ENCODE measurements at regions not wholly inside any gene's neighbourhood (a gene's known extent, or its start where the extent isn't known, plus 50 kb on each side); places are given as distances from the start of the nearest gene placed in this dataset.

DNA sequence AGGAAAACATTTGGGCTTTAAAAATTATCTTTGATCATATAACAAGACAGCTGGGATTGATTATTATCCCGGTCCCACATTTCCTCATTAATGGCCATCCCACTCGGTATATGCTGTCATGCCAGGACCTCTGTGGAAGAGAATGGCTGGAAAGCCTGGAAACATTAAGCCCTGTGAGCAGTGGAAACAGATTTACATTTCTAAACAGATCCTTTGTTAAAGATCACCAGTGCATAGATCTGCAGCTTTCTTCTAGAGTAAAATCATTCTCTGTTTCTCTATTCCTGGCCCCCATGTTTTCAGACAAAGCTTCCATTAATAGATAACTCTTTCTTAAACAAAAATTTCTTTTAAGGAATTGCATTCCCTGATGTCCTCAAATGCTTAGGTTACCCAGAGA is 152.2 kb downstream of the CAVIN4 start:
- Histone ChIP-seq H3K27me3 (ENCODE audit: control insufficient read depth in 1 of 2, insufficient read depth in 2 of 2, low read length in 2 of 2) (no peaks in the 10 kb centered on the region), H3K27ac (ENCODE audit: extremely low read length, insufficient read depth, low read length) (no peak overlapping the region), H2AFZ (ENCODE audit: low read length) (no peak overlapping the region), H3K9me3 (ENCODE audit: low read length) (no peaks in the 10 kb centered on the region), H3K36me3 (replicated peaks in 1 of 2; ENCODE audit: control insufficient read depth in 1 of 2, insufficient read depth in 2 of 2, low read length in 2 of 2) (no peaks in the 10 kb centered on the region), H4K20me1 (ENCODE audit: insufficient read depth, low read length) (no peaks in the 10 kb centered on the region), H3K79me2 (ENCODE audit: insufficient read depth, low read length) (no peaks in the 10 kb centered on the region), H3K9ac (ENCODE audit: insufficient read depth, low read depth, low read length) (no peak overlapping the region), H3K4me2 (ENCODE audit: low read depth, low read length) (no peak overlapping the region), H3K4me3 (replicated peaks in 1 of 3; ENCODE audit: insufficient read depth in 1 of 3, low read depth in 2 of 3, low read length in 3 of 3) (no peak overlapping the region), H3K4me1 (ENCODE audit: insufficient read depth, low read length) (no peaks in the 10 kb centered on the region)
- DNase-seq (ENCODE audit: low spot score) (no peak), ATAC-seq (no peak), FAIRE-seq (no peak)
- WGBS (ENCODE audit: low lambda C conversion rate): 0% methylated on average over 2 of the region's 2 CpGs
- ChIA-PET CTCF (ENCODE audit: low intra/inter-chr PET ratio, low total read pairs) (no interaction called here), POLR2A (no interaction called here)
- intact Hi-C loops (cut with micrococcal nuclease; ENCODE audit: unreplicated experiment): no loop called here
- in situ Hi-C loops (cut with HindIII; ENCODE audit: extremely low pct_ligation_motif_present, low pct_unique_long_range_greater_than_20kb): no loop called here
- no peak for TF ChIP-seq PAF1 (CRISPR knock-in tag; IDR thresholded peaks at IDR 0.05)
- TF ChIP-seq ZIK1 (CRISPR knock-in tag; IDR thresholded peaks at IDR 0.05; ENCODE audit: borderline replicate concordance, low read depth): no peak
- TF ChIP-seq MAFF (IDR thresholded peaks at IDR 0.05; ENCODE audit: low read depth, low read length): no peak
- TF ChIP-seq POLR2G (IDR thresholded peaks at IDR 0.05; ENCODE audit: low read depth, low read length): no peak
- TF ChIP-seq GFI1 (CRISPR knock-in tag; IDR thresholded peaks at IDR 0.05; ENCODE audit: borderline replicate concordance): no peak
- no peak for TF ChIP-seq NBN (conservative IDR thresholded peaks at IDR 0.05)
- TF ChIP-seq, protein P1, sequence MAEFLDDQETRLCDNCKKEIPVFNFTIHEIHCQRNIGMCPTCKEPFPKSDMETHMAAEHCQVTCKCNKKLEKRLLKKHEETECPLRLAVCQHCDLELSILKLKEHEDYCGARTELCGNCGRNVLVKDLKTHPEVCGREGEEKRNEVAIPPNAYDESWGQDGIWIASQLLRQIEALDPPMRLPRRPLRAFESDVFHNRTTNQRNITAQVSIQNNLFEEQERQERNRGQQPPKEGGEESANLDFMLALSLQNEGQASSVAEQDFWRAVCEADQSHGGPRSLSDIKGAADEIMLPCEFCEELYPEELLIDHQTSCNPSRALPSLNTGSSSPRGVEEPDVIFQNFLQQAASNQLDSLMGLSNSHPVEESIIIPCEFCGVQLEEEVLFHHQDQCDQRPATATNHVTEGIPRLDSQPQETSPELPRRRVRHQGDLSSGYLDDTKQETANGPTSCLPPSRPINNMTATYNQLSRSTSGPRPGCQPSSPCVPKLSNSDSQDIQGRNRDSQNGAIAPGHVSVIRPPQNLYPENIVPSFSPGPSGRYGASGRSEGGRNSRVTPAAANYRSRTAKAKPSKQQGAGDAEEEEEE (CRISPR knock-in tag; IDR thresholded peaks at IDR 0.05; ENCODE audit: borderline replicate concordance): no peak
- TF ChIP-seq MIER3 (CRISPR knock-in tag; IDR thresholded peaks at IDR 0.05; ENCODE audit: borderline replicate concordance): no peak
- TF ChIP-seq ZNF768 (CRISPR knock-in tag; IDR thresholded peaks at IDR 0.05): no peak
- no peak for TF ChIP-seq SP2 (CRISPR knock-in tag; IDR thresholded peaks at IDR 0.05)
- no peak for TF ChIP-seq ETV6 (CRISPR knock-in tag; conservative IDR thresholded peaks at IDR 0.05)
- TF ChIP-seq HDAC6 (IDR thresholded peaks at IDR 0.05; ENCODE audit: low read depth, low read length): no peak
- no peak for TF ChIP-seq PBX3 (CRISPR knock-in tag; IDR thresholded peaks at IDR 0.05; ENCODE audit: borderline replicate concordance)
- no peak for TF ChIP-seq ZSCAN12 (CRISPR knock-in tag; IDR thresholded peaks at IDR 0.05)
- TF ChIP-seq REL (CRISPR knock-in tag; conservative IDR thresholded peaks at IDR 0.05): no peak
- no peak for TF ChIP-seq KLF6 (CRISPR knock-in tag; IDR thresholded peaks at IDR 0.05)
- no peak for TF ChIP-seq SCMH1 (CRISPR knock-in tag; IDR thresholded peaks at IDR 0.05; ENCODE audit: borderline replicate concordance)
- TF ChIP-seq MXI1 (IDR thresholded peaks at IDR 0.05; ENCODE audit: borderline replicate concordance, low read depth, low read length): no peak
- TF ChIP-seq ZMAT3 (CRISPR knock-in tag; conservative IDR thresholded peaks at IDR 0.05): no peak
- BruUV-seq (replicated peaks): no TSS peak

Data from HepG2 (cell line).